ENCODE measurements at regions not wholly inside any gene's neighbourhood (a gene's known extent, or its start where the extent isn't known, plus 50 kb on each side); places are given as distances from the start of the nearest gene placed in this dataset.

DNA sequence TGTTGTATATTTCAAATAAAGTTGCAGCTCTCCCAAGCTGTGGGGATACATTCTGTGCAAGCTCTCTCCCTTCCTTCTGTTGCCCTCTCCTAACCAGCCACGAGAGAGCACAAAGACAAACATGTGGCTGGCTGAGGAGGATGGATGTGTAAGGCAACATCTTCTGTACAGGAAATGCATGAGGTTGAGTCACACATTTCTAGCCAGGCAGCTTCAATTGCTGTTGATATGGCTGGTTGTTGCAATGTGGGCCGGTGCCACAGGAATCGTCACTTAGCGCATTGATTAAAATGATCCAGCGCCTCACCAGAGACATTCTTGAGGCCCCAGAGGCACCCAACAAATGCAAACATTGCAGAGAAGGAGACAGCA is 207.1 kb downstream of the ICE1 start:
- H3K4me3 ChIP-seq (ENCODE audit: low read depth, low read length) = no peak overlapping the region
- TF ChIP-seq, protein P1, sequence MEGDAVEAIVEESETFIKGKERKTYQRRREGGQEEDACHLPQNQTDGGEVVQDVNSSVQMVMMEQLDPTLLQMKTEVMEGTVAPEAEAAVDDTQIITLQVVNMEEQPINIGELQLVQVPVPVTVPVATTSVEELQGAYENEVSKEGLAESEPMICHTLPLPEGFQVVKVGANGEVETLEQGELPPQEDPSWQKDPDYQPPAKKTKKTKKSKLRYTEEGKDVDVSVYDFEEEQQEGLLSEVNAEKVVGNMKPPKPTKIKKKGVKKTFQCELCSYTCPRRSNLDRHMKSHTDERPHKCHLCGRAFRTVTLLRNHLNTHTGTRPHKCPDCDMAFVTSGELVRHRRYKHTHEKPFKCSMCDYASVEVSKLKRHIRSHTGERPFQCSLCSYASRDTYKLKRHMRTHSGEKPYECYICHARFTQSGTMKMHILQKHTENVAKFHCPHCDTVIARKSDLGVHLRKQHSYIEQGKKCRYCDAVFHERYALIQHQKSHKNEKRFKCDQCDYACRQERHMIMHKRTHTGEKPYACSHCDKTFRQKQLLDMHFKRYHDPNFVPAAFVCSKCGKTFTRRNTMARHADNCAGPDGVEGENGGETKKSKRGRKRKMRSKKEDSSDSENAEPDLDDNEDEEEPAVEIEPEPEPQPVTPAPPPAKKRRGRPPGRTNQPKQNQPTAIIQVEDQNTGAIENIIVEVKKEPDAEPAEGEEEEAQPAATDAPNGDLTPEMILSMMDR (IDR thresholded peaks at IDR 0.05; ENCODE audit: low read depth, low read length) = no peak
- in situ Hi-C loops (cut with HindIII; ENCODE audit: low sequenced_read_pairs) = no loop called here
- peak; percentile 1 for DNase-seq (ENCODE audit: low read depth, low spot score)

DNA sequence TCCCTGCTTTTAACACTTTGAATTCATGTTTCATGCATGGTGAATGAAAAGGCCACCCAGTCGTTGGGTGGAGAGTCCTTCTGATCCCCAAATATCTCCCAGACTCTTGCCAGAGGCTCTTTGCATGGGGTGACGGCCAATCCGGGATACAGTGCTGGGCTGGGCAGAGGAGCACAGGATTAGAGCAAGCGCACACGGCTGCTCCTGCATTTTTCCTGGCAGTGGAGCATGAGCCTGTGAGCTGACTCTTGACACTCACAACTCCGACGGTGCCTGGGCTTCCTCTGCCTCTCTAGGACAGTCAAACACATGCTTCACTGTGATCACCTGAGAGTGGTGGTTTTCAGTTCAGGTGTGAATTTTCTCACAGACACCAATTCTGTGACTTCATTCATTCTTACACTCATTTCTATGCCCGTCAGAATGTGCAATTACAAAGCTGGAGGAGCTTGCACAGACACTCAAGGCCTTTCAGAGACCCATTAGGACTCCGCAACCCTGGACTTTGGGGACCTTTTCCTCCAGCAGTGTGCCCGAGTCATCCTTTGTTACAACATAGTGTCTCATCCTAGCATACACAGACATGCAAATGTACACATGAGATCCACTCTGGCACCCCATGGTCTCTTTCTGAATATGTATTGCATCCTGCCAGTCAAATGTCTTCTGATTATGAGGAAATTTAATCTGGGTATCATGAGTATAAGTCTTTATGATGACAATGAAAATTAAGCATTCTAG is 206.6 kb downstream of the ICE1 start:
- in situ Hi-C loops (cut with HindIII; ENCODE audit: low sequenced_read_pairs) = no loop called here
- no peak for DNase-seq (ENCODE audit: low read depth, low spot score)
- TF ChIP-seq, protein P1 (IDR thresholded peaks at IDR 0.05; ENCODE audit: low read depth, low read length) = no peak
- no peak overlapping the region for H3K4me3 ChIP-seq (ENCODE audit: low read depth, low read length)

DNA sequence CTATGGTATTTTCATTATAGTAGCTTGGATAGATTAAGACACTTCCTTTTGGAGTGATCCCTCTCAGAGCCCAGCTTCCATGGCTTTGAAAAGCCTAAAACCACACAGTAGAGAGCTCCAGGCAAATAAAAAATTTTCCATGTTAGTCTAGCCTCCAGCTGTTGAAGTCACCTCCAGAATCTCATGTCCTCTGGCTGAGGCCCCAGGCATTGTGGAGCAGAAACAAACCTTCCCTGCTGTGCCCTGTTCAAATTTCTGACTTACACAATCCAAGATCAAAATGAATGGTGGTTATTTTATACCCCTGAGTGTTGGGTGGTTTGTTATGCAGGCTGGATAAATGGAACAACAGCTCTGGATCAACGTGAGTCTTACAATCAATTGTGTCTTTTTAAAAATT is 203.9 kb downstream of the ICE1 start:
- TF ChIP-seq, protein P1 (IDR thresholded peaks at IDR 0.05; ENCODE audit: low read depth, low read length) = no peak
- H3K4me3 ChIP-seq (ENCODE audit: low read depth, low read length) = no peak overlapping the region
- in situ Hi-C loops (cut with HindIII; ENCODE audit: low sequenced_read_pairs) = no loop called here
- no peak for DNase-seq (ENCODE audit: low read depth, low spot score)

DNA sequence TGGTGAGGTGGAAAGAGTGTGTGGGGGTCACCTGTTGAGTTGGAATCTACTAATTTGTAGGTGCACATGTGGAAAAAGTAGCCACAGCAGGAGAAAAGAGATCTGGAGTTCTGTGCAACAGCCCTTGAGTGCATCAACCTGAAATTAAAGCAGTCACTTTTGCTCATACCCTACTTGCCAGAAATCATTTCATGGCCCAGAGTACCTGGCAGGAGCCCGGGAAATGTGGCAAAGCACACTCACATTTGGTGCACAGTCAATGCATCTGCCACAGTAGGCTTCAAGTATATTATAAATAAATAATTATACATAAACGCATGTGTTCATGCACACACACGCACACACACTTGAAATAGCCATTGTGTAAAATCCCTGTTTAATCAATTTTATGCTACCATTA is 203.0 kb downstream of the ICE1 start:
- TF ChIP-seq, protein P1 (IDR thresholded peaks at IDR 0.05; ENCODE audit: low read depth, low read length) = no peak
- in situ Hi-C loops (cut with HindIII; ENCODE audit: low sequenced_read_pairs) = no loop called here
- no peak for DNase-seq (ENCODE audit: low read depth, low spot score)
- no peak overlapping the region for H3K4me3 ChIP-seq (ENCODE audit: low read depth, low read length)

DNA sequence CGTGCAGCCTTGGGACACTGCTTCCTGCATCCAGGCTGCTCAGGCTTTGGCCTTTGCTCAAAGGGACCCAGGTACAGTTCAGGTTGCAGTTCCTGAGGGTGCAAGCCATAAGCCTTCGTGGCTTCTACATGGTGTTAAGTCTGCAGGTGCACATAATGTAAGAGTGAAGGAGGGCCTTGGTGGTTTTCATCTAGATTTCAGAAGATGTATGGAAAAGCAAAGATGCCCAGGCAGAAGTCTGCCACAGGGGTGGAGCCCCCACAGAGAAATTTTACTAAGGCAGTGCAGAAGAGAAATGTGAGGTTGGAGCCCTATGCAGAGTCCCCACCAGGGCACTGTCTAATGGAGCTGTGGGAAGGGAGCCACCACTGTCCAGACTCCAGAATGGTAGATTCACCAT is 200.9 kb downstream of the ICE1 start:
- DNase-seq (ENCODE audit: low read depth, low spot score) = no peak
- H3K4me3 ChIP-seq (ENCODE audit: low read depth, low read length) = no peak overlapping the region
- TF ChIP-seq, protein P1 (IDR thresholded peaks at IDR 0.05; ENCODE audit: low read depth, low read length) = no peak
- in situ Hi-C loops (cut with HindIII; ENCODE audit: low sequenced_read_pairs) = no loop called here

GRCh38 chr5:5622806-5623205 is 200.3 kb downstream of the ICE1 start:
- no peak overlapping the region for H3K4me3 ChIP-seq (ENCODE audit: low read depth, low read length)
- in situ Hi-C loops (cut with HindIII; ENCODE audit: low sequenced_read_pairs) = no loop called here
- TF ChIP-seq, protein P1 (IDR thresholded peaks at IDR 0.05; ENCODE audit: low read depth, low read length) = no peak
- no peak for DNase-seq (ENCODE audit: low read depth, low spot score)

Data from astrocyte of the spinal cord (primary cell).